Neural cell (in vitro differentiated cells): ENCODE measurements at regions not wholly inside any gene's neighbourhood (a gene's known extent, or its start where the extent isn't known, plus 50 kb on each side); places are given as distances from the start of the nearest gene placed in this dataset.

Source experiments
- H2AFZ ChIP-seq: fragments of 200-600, 300-800 bp; sonication (generic), shearing (Covaris generic); 2 replicates; pipeline ENCODE4 v1.6.0; 2014; ENCODE audit warnings: low read depth, mild to moderate bottlenecking, antibody characterized with exemption, low read length, moderate library complexity
- H3F3A ChIP-seq: fragments of 200-600 bp; shearing (Covaris generic); 2 replicates; pipeline ENCODE4 v1.6.1; 2016; ENCODE audit warnings: mild to moderate bottlenecking, moderate library complexity, mixed read lengths, antibody characterized with exemption, low read length; ENCODE audit not compliant: insufficient read depth, poor library complexity, severe bottlenecking
- H3K27ac ChIP-seq: fragments of 200-600, 300-800 bp; sonication (generic), shearing (Covaris generic); 2 replicates; pipeline ENCODE4 v1.5.1; 2014; ENCODE audit warnings: mild to moderate bottlenecking, low read length, moderate library complexity
- H3K27me3 ChIP-seq: fragments of 300-800, 200-600 bp; sonication (generic), shearing (Covaris generic); 2 replicates; pipeline ENCODE4 v1.6.0; 2014; ENCODE audit warnings: mild to moderate bottlenecking, low read depth, low read length, moderate library complexity; ENCODE audit not compliant: insufficient read depth
- H3K36me3 ChIP-seq: fragments of 300-800, 200-600 bp; sonication (generic), shearing (Covaris generic); 2 replicates; pipeline ENCODE4 v1.5.1; 2014; ENCODE audit warnings: mild to moderate bottlenecking, antibody characterized with exemption, low read length, moderate library complexity; ENCODE audit not compliant: insufficient read depth
- H3K4me2 ChIP-seq: fragments of 300-800, 200-600 bp; sonication (generic), shearing (Covaris generic); 2 replicates; pipeline ENCODE4 v1.6.0; 2014; ENCODE audit warnings: mild to moderate bottlenecking, low read length
- H3K4me3 ChIP-seq: fragments of 300-800, 200-600 bp; sonication (generic), shearing (Covaris generic); 2 replicates; pipeline ENCODE4 v1.5.1; 2014; ENCODE audit warnings: mild to moderate bottlenecking, low read length, moderate library complexity
- H3K79me2 ChIP-seq: fragments of 200-600 bp; shearing (Covaris generic); replicated peaks from 2 replicates; pipeline ENCODE4 v1.6.0; 2014; ENCODE audit warnings: mild to moderate bottlenecking, low read length, moderate library complexity; ENCODE audit not compliant: insufficient read depth
- H3K9ac ChIP-seq: fragments of 300-800, 200-600 bp; sonication (generic), shearing (Covaris generic); 2 replicates; pipeline ENCODE4 v1.6.1; 2016; ENCODE audit warnings: mild to moderate bottlenecking, low read length, mixed read lengths
- H3K9me2 ChIP-seq: fragments of 200-600 bp; shearing (Covaris generic); 2 replicates; pipeline ENCODE4 v1.6.1; 2016; ENCODE audit warnings: mild to moderate bottlenecking, low read length, mixed read lengths; ENCODE audit not compliant: insufficient read depth
- H3K9me3 ChIP-seq: fragments of 200-600, 300-800 bp; sonication (generic), shearing (Covaris generic); 2 replicates; pipeline ENCODE4 v1.6.1; 2016; ENCODE audit warnings: mild to moderate bottlenecking, mixed run types, low read length, moderate library complexity, mixed read lengths
- H4K20me1 ChIP-seq: fragments of 200-600 bp; shearing (Covaris generic); 2 replicates; pipeline ENCODE4 v1.6.1; 2016; ENCODE audit warnings: mild to moderate bottlenecking, mixed run types; ENCODE audit not compliant: insufficient read depth
- EP300 ChIP-seq: fragments of 450-650 bp; conservative IDR thresholded peaks from 2 replicates; pipeline ENCODE4 v1.6.1; 2014; ENCODE audit warnings: antibody characterized with exemption, mild to moderate bottlenecking, moderate library complexity; ENCODE audit not compliant: poor library complexity, severe bottlenecking
- EZH2 ChIP-seq: fragments of 200-600, 300-800 bp; shearing (Covaris generic), sonication (generic); IDR thresholded peaks from 2 replicates; pipeline ENCODE4 v1.6.1; 2014; ENCODE audit warnings: antibody characterized with exemption, low read length, borderline replicate concordance, mild to moderate bottlenecking; ENCODE audit not compliant: insufficient read depth, poor library complexity, severe bottlenecking
- MXI1 ChIP-seq: fragments of 450-650 bp; conservative IDR thresholded peaks from 2 replicates; pipeline ENCODE4 v1.6.1; 2014; ENCODE audit warnings: antibody characterized with exemption, mild to moderate bottlenecking; ENCODE audit not compliant: poor library complexity, severe bottlenecking
- POLR2AphosphoS5 ChIP-seq: IDR thresholded peaks from 2 replicates; pipeline ENCODE4 v1.6.1; 2012
- RAD21 ChIP-seq: fragments of 450-650 bp; conservative IDR thresholded peaks from 2 replicates; pipeline ENCODE4 v1.6.1; 2014; ENCODE audit warnings: antibody characterized with exemption, mild to moderate bottlenecking, moderate library complexity
- SMC3 ChIP-seq: fragments of 450-650 bp; conservative IDR thresholded peaks from 2 replicates; pipeline ENCODE4 v1.6.1; 2014; ENCODE audit warnings: antibody characterized with exemption, mild to moderate bottlenecking, moderate library complexity; ENCODE audit not compliant: poor library complexity
- TAF1 ChIP-seq: IDR thresholded peaks from 2 replicates; pipeline ENCODE4 v1.6.1; 2012; ENCODE audit warnings: low read depth
- TF ChIP-seq, protein P1 (sequence below): IDR thresholded peaks from 2 replicates; pipeline ENCODE4 v1.6.1; 2012; ENCODE audit warnings: borderline replicate concordance
- TF ChIP-seq, protein P2 (sequence below): fragments of 450-650 bp; IDR thresholded peaks from 2 replicates; pipeline ENCODE4 v1.5.1; 2014; ENCODE audit warnings: antibody characterized with exemption, mild to moderate bottlenecking, moderate library complexity; ENCODE audit not compliant: poor library complexity, severe bottlenecking

DNA sequence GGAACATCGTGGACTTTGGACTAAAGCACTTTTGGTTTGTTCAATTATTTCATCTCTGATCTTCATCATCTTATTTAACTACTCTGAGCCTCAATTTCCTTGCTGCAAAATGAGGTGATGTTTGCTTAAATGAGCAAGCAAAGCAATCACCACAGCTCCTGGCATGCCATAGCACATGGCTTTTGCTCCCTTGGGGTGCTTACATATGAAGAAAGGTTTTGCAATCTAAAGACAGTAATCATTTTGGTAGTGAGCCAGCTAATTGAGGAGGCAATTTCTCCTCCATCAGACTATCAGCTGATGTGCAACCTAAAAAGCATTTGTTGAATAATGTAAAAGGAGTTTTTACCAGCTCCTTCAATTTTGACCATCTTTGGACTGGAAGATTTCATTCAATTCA is 68.8 kb upstream of the KCNJ15 start:
- Histone ChIP-seq H2AFZ (no peak overlapping the region), H3K27me3 (no peaks in the 10 kb centered on the region), H3K4me3 (no peak overlapping the region), H3K4me2 (no peak overlapping the region), H3K79me2 (no peaks in the 10 kb centered on the region), H3K27ac (no peak overlapping the region), H3F3A (no peaks in the 10 kb centered on the region), H3K9me3 (no peaks in the 10 kb centered on the region), H4K20me1 (no peaks in the 10 kb centered on the region), H3K9ac (no peak overlapping the region), H3K9me2 (no peaks in the 10 kb centered on the region), H3K36me3 (no peaks in the 10 kb centered on the region)
- TF ChIP-seq EP300 (no peak), TAF1 (no peak), RAD21 (no peak), MXI1 (no peak), SMC3 (no peak), POLR2AphosphoS5 (no peak), EZH2 (no peak)
- TF ChIP-seq, protein P1, sequence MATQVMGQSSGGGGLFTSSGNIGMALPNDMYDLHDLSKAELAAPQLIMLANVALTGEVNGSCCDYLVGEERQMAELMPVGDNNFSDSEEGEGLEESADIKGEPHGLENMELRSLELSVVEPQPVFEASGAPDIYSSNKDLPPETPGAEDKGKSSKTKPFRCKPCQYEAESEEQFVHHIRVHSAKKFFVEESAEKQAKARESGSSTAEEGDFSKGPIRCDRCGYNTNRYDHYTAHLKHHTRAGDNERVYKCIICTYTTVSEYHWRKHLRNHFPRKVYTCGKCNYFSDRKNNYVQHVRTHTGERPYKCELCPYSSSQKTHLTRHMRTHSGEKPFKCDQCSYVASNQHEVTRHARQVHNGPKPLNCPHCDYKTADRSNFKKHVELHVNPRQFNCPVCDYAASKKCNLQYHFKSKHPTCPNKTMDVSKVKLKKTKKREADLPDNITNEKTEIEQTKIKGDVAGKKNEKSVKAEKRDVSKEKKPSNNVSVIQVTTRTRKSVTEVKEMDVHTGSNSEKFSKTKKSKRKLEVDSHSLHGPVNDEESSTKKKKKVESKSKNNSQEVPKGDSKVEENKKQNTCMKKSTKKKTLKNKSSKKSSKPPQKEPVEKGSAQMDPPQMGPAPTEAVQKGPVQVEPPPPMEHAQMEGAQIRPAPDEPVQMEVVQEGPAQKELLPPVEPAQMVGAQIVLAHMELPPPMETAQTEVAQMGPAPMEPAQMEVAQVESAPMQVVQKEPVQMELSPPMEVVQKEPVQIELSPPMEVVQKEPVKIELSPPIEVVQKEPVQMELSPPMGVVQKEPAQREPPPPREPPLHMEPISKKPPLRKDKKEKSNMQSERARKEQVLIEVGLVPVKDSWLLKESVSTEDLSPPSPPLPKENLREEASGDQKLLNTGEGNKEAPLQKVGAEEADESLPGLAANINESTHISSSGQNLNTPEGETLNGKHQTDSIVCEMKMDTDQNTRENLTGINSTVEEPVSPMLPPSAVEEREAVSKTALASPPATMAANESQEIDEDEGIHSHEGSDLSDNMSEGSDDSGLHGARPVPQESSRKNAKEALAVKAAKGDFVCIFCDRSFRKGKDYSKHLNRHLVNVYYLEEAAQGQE, result no peak
- TF ChIP-seq, protein P2, sequence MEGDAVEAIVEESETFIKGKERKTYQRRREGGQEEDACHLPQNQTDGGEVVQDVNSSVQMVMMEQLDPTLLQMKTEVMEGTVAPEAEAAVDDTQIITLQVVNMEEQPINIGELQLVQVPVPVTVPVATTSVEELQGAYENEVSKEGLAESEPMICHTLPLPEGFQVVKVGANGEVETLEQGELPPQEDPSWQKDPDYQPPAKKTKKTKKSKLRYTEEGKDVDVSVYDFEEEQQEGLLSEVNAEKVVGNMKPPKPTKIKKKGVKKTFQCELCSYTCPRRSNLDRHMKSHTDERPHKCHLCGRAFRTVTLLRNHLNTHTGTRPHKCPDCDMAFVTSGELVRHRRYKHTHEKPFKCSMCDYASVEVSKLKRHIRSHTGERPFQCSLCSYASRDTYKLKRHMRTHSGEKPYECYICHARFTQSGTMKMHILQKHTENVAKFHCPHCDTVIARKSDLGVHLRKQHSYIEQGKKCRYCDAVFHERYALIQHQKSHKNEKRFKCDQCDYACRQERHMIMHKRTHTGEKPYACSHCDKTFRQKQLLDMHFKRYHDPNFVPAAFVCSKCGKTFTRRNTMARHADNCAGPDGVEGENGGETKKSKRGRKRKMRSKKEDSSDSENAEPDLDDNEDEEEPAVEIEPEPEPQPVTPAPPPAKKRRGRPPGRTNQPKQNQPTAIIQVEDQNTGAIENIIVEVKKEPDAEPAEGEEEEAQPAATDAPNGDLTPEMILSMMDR, result no peak

DNA sequence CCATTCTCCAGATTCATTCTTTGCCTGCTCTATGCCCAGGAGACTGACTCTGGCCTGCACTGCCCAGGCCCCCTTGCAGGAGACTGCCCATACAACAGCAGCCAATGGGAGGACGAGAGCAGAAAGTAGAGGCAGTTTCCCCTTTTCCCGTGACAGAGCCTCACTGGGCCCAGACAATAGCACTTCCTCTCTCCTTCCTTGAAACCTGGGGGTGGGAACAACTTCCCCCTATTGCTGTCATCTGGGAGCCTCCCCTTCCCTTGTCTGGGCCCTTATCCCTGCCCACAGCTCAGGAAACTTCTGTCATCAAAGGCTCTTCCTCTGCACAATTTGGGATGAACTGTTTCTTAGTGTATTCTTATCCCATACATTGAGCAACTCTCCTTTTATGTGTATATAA is 60.8 kb upstream of the KCNJ15 start:
- H2AFZ ChIP-seq, result no peak overlapping the region
- TF ChIP-seq EZH2, result no peak
- TF ChIP-seq TAF1, result no peak
- H3K36me3 ChIP-seq, result no peaks in the 10 kb centered on the region

DNA sequence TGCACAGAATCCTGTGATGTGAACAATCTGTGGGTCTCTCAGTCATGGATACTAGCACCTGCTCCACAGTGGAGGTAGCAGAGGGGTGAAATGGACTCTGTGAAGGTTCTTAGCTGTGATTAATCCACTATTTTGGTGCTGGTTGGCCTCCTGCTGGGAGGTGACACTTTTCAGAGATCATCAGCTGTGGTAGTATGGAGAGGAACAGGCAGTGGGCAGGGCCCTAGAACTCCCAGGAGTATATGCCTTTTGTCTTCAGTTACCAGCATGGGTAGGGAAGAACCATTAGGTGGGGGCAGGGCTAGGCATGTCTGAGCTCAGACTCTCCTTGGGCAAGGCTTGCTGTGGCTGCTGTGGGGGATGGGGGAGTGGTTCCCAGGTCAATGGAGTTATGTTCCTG is 54.0 kb upstream of the KCNJ15 start:
- H3K4me2 ChIP-seq, result no peak overlapping the region
- H3F3A ChIP-seq, result no peaks in the 10 kb centered on the region
- no peaks in the 10 kb centered on the region for H3K79me2 ChIP-seq
- no peaks in the 10 kb centered on the region for H4K20me1 ChIP-seq
- no peak overlapping the region for H3K27ac ChIP-seq
- no peak overlapping the region for H3K4me3 ChIP-seq
- H2AFZ ChIP-seq, result no peak overlapping the region
- TF ChIP-seq SMC3 (no peak), RAD21 (no peak), MXI1 (no peak), POLR2AphosphoS5 (no peak), TAF1 (no peak), EP300 (no peak)
- TF ChIP-seq, protein P2, result no peak
- TF ChIP-seq, protein P1, result no peak
- H3K27me3 ChIP-seq, result no peaks in the 10 kb centered on the region
- no peaks in the 10 kb centered on the region for H3K36me3 ChIP-seq
- no peaks in the 10 kb centered on the region for H3K9me3 ChIP-seq
- H3K9ac ChIP-seq, result no peak overlapping the region
- H3K9me2 ChIP-seq, result no peaks in the 10 kb centered on the region

More for the DNA sequence above, 60.8 kb upstream of the KCNJ15 start:
- Histone ChIP-seq H3K27me3 (no peaks in the 10 kb centered on the region), H3K27ac (no peak overlapping the region), H3F3A (no peaks in the 10 kb centered on the region), H3K4me2 (no peak overlapping the region), H3K79me2 (no peaks in the 10 kb centered on the region), H4K20me1 (no peaks in the 10 kb centered on the region), H3K9me2 (no peaks in the 10 kb centered on the region), H3K9ac (no peak overlapping the region), H3K9me3 (no peaks in the 10 kb centered on the region), H3K4me3 (no peak overlapping the region)
